Fibroblast of skin of abdomen (primary cell): ENCODE measurements at regions not wholly inside any gene's neighbourhood (a gene's known extent, or its start where the extent isn't known, plus 50 kb on each side); places are given as distances from the start of the nearest gene placed in this dataset.

Experiments used
- DNase-seq: peaks from one replicate; pipeline ENCODE4 v3.0.0-alpha.2; 2013

DNA sequence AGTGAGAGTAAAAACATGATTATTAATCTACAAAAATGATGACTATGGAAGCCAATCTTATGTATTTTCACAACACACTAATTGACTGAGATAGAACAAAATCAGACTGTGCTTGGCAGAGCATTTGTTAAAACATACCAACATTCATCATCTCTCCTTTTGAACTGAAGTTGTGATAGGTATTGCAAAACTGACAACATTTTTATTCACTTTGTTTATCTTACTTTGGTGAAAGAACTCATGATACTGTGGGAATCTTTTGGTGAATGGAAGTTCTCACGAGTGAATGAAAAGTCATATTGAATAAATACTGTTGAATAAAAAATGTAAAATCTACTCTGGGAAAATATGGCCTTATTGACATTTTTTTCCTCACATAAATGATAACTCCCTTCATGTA lies 1430.2 kb upstream of the PIK3C3 start:
- DNase-seq, result no peak

DNA sequence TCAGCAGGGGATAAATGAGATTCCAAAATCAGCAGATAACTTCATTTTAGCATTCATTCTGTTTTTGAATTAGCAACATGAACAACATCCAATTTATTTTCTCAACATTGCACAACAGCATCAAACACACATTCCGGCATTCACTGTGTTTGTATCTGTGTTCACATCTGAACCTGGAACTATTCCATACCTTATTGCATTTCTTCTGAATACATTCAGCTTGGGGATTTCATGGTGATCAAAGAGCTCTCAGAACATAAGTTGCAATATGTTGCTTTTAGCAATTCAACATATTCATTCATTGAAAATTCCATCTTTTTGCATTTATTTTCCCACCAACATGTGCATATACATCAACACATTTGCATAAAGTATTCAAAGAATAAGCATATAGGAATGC lies 1431.7 kb upstream of the PIK3C3 start:
- no peak for DNase-seq

DNA sequence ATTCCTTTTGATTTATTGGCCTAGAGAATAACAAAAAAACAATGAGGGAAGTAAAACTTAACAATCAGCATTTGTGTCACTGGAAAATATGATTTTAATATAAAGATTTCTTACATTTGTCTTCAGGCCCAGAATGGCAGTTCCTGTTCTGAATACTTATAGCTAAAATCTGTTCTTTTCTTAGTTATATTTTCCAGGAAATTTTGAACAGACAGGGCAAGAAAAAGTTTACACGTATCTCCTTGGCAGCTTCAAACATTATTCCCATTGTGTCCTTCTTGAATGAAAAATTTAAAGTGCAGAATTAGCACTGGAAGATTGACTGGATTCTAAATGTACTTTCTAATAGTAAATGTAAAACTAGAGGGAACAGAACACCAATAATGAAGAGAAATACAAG lies 1454.0 kb upstream of the PIK3C3 start:
- no peak for DNase-seq

DNA sequence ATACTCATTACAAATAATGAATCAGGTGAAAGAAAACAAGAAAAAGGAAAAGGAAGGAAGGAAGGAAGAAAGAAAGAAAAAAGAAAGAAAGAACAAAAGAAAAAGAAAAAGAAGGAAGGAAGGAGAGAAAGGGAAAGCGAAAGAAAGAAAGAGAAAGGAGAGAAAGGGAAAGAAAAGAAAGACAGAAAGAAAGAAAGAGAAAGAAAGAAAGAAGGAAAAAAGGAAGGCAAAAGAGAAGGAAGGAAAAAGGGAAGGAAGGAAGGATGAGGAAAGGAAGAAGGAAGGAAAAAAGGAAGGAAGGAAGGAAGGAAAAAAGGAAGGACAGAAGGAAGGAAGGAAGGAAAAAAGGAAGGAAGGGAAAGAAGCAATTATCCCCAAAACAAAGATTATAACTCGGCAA lies 1460.4 kb upstream of the PIK3C3 start:
- no peak for DNase-seq

DNA sequence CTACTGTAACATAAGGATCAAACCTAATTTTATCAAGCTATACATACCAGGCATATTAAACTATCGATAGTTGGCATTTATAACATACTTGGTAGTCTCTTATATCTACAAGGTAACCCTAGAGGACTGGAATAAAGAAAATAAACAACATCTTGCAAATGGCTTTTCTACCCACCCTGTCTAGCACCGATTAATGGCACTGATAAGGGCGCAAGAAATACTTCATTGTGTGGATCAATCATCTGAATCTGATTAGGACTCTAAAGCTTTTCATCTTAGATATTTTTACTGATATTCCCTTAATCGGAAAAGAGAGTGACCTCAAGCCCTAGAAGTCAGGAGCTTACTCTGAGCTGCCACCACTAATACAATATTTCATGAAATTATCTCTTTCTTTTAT lies 1461.7 kb upstream of the PIK3C3 start:
- DNase-seq, result no peak

DNA sequence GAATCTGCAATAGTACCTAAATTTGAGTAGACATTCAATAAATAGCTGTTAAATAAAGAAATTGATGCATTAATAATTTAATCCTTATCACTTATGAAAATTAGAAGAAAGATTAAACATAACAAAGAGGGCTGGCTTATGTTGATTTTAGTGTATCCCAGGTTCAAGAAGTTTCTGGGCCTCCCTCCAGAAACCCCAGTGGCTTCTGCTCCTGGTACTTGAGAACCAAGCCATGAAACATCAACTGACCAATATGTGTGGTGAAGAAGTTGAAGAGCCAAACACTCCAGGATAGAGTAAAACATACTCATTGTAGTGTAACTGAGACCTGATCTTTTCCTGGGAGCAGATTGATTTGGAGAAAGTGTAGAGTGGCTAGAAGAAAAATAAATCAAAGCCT lies 1465.7 kb upstream of the PIK3C3 start:
- no peak for DNase-seq

DNA sequence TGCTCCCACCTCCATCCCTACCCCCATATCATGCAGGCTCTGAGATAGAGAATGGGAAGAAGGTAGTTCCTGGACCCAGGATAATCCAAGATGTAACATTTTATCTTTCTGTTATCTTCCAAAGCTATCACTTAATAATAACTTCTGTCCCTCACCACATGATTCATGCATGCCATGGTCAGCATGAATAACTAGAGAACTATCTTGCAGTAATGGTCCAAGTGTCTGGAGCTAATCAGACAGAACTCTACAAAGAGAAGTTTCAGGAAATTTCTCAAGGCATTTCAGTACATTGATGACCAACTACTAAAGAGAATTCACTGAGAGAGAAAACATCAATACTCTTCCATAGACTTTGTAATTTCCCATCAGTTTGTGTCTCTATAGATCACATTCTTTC lies 1469.7 kb upstream of the PIK3C3 start:
- DNase-seq, result peak; percentile 80

DNA sequence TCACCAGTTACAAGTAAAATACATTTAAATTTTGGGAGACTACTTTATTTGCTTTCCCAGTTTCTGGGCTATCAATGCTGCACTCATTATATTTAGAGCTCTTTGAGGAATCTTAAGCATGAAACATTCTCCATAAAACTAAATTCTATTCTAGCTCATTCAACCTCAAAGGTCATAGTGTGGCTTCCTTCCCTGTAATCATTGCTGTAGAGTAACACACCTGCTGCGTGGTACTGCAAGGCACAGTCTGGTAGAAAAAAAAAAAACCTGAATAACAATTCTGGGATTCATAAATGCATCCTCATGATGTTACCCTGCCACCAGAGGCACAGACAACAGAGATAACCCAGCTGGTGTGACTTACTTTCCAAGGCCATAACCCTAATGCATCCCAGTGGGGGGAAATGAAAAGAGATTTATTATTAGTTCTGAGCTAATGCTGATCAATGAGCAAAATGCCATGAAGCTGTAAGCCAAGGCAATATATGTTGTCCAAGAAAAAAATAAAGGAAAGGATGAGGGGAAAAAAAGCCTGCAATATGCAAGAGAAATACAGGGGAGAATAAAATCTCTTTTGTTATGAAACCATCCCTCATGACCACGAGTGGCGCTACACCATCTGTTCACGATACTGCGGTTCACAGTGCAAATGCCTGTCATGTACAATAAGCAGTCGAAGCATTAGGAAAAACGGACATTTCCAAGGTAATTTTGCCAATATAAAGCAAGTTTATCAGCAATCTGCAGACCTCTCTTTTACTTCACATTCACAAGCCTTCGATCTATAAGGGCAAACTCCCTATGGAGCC lies 1481.6 kb upstream of the PIK3C3 start:
- no peak for DNase-seq

DNA sequence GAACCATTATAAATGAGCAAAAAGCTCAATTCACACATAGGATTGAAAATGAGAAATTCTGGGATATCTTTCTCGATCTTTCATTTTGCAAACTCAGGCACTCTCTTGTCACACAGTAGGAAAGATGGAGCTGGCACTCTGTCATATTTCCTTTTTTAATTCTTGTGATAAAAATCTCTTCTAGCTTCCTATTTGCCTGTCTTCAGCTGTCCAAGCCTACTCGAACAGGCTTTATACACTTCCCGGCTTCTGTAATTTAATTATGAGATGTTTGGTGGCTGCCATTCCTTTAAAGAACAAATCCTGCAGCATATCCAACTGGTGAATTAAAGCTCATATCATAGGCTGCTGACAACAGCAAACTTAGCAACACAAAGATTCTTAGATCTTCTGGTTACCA lies 1484.3 kb upstream of the PIK3C3 start:
- no peak for DNase-seq

DNA sequence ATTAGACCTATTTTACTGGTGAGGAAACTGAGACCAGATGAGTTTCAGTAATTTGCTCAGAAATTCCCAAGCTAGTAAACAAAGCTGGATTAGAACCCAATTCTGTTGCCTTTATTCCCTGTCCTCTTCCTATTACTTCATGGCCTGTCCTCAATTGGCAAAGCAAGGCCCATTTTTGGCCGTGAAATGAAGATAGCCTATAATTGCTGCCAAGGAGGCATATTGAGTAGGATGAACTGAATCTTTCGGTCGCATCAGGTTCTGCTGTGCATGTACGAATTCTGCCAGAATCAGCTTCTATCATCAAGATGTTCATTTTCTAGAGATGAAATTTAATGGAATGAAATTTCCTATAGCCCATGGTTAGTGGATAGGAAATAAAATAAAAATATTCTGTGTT lies 1485.2 kb upstream of the PIK3C3 start:
- DNase-seq, result no peak

DNA sequence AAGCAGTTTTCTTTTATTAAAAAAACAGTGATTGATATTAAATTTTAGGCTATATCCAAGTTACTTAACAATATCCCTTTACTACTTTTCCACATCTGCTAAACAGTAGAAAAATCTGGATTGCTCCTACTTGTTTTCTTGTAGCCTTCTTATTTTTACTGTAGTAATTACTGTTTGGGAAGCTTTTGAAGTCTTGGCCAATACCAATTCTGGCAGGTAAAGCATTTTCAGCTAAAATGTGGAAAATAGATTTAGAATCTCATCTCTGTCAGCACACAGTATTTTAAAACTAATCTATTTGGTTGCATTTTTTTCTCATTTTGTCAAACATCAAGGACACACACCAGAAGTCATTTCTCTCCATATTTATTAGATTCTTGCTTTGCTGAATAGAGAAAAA lies 1485.7 kb upstream of the PIK3C3 start:
- DNase-seq, result no peak

DNA sequence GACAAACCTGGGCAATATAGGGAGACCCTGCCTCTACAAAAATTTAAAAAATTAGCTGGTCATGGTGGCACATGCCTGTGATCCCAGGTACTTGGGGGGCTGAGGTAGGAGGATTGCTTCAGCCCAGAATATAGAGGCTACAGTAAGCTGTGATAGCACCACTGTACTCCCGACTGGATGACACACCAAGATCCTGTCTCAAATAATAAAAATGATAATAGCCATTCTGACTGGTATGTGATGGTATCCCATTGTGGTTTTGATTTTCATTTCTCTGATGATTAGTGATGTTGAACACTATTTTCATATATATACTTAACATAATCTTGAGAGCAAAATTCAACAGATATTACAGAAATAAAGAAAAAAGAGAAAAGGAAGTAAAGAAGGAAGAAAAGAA lies 1491.0 kb upstream of the PIK3C3 start:
- DNase-seq, result no peak

DNA sequence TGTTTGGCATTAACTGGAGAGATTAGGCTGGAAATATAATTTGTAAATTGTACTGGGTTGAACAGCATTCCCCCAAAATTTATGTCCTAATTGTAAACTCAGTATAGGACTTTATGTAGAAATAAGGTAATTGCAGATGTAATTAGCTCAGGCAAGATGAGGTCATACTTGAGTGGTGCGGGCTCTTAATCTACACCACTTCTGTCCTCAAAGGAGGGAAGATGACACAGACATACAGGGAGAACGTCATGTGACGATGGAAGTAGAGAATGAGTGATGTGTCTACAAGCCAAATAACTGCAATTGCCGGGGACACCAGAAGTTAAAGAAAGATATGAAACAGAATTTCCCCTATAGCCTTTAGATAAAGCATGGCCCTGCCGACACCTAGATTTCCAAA lies 1501.1 kb upstream of the PIK3C3 start:
- DNase-seq, result no peak

DNA sequence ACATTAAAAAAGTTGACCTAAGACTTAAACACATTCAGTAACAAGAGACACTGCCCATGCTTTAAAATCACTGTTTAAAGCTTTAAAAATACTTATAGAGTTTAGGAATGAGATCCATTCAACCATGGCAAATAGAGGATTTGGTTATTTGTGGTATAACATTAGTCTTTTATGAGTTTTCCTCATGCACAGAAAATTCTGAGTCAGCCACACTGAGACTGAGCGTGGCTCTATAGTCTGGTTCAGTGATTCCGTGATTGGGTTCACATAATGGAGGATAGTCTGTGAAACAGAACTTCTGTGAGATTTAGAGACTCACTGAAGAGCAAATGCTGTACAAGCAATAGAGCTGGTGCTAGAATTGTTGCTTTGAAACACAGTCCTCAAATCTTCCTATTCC lies 1502.4 kb upstream of the PIK3C3 start:
- no peak for DNase-seq

DNA sequence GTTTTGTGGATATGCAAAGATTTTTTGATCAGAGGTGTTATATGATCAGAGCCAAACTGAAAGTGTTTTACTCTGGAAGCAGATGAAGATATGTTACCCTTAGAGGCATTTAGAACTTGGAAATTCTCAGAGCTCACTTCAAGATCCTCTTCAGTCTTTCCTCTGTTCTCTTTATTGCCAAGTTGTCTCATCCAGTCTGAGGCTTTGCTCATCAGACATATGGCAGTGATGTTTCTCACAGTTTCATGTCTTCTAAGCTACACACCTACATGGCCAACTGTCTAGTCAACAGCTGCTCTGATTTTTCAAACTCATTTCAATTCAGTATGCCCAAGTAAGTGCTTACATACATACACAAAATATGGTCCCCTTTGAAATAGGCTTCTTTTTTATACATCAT lies 1504.3 kb upstream of the PIK3C3 start:
- no peak for DNase-seq

DNA sequence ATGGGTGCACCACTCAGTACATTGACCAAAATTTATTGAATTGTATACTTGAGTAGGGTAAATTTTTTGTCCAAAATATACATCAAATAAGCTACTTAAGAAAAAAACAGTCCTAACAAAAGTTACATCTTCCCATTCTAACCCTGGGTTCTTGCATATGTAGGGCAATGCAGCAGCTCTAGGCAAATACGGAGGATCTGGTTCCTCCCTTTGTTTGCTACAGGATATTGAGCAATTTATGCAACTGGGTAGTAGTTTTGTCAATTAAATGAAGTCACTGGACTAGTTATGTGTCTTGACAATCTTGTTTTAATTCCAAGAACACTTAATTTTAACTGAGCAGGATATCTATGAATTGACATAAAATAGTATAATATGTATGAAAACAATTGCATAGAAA lies 1507.2 kb upstream of the PIK3C3 start:
- no peak for DNase-seq

DNA sequence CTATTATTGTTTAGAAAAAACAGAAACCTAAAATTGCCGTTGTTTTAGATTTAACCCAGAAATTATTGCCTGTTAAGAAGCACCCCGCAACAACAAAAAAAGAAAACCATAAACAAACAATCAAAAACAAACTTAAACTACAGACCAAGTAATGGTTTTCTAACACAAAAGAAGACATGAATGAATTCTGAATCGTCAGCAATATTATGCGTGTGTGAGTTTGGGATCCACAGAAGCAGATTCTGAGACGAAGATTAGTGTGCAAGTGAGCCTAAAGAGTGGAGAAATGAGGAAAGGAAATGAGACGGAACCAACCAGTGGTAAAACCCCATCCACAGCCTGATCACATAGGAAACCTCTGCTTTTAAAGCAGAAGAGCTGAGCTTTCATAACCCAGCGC lies 1514.9 kb upstream of the PIK3C3 start:
- DNase-seq, result no peak

DNA sequence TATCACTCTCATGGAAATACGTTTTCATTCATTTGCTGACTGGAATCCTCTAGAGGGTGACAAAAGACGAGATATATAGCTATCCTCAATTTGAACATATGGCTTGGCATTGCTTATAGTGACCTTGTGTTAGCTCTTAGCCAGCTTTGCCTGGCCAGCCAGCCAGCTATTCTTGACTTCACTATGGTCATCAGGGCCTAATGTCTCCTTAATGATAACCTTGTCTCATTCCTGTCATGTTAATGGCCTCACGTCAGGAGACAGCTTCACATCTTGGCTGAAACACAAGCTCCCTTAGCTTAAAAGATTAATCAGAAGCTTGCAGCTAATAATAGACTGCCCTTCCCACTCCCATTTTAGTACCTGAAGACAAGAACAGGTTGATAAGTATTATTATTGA lies 1517.5 kb upstream of the PIK3C3 start:
- DNase-seq, result peak; percentile 15

DNA sequence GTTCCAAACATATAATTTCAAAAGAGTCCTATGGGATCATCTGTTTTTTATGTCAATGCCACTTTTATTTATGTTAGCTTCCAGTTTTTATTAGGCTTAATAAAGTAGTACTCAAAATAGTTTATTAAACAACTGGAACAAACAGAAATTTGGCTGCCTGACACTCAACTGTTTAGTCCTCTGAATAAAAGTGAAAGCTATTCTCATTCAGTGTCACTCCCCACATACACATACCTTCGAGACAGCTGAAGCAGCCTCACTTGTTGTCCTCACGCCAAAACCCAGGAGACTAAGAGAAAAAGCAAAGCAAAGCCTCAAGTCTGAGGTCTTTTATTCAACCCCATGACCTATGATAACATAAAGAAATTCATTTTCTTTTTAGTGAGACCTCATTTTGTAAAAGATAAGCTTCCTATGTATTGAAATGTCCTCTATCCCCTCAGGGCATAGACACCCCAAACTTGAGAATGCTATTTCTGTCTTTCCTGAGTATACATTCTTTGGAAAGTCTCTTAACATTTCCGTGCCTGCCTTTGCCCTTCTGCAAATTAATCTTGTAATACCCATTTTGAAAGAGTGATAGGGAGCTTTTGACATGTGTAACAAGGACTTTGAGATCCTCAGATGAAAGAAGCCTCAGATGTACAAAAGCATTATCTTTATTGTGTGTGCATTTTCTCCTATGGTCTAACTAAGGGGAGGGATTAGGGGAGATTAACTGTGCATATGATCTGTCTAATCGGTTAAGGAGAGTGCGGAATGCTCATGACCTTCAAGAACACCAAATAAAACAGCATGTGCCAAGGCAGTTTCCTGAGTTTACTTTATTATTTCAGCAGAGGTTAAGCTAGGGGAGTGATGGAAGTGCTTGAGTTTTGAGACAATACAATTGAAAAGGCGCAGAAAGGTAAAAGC lies 1523.7 kb upstream of the PIK3C3 start:
- DNase-seq, result no peak

DNA sequence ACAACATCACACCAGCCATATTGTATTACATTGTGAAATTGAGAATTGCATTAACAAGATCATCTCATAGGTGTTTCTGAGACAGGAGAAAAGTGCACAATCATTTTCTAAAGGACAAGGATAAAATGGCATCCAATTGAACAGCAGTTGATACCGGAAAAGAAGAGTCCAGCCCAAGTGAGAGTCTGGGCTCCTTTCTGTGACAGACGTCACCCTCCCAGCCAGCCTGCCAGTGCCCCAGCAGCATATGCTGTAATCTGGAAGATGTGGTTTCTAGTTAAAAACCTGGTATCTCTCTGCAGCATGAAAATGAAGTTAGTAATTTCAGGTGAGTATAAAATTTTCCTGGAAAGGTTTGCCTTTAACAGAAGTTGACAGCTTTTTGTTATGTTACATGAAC lies 1531.7 kb upstream of the PIK3C3 start:
- DNase-seq, result no peak

DNA sequence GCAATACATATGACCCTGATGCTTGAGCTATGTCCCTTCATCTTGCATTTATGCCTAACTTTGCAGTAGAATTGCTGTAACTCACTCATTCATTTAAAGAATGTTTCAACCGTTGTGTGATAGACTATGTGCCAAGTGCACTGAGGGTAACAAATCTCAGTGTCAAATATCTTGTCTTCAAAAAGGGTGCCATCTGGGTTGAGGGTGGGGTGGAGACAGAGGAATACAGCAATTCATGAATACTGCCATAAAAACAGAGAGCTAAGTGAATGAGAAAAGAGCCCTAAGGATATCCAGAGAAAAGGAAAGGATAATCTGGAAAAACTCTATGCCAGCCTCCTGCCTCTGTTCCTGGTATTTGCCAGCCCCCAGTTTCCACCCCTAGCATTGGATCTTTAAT lies 1534.4 kb upstream of the PIK3C3 start:
- no peak for DNase-seq

DNA sequence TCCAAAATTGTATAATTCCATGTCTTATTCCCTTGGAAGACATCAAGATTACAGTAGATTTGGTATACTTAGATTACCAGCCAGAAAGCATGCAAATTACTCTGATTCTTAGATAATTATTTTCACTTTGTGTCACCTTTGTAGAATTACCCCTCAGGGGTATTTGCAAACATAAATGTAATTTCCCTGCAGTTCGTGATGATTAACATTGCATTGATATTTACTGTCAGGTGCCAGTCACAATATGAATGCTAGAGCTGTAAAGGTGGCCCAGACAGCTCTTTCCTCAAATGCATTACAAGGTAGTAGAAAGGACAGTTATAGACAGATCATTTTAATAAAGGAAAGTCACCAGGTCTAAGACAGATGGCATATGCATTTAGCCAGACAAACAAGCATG lies 1537.5 kb upstream of the PIK3C3 start:
- no peak for DNase-seq

DNA sequence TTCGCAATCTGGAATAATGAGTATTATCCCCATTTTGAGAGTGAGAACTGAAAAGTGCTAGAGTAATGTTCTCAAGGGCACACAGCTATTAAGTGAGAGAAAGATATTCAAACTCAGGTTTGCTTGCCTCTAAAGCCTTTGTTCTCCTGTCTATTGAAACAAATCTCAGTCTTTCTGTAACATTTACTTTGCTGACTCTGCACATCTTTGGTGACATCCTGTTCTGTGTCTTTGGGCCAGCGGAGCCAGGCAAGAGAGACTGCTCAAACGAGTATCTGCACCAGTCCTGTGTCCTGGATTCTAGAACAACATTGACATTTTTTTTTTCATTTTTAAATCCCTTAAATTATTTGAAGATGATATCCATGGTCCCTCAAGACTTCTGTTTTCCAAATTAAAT lies 1539.2 kb upstream of the PIK3C3 start:
- DNase-seq, result no peak

DNA sequence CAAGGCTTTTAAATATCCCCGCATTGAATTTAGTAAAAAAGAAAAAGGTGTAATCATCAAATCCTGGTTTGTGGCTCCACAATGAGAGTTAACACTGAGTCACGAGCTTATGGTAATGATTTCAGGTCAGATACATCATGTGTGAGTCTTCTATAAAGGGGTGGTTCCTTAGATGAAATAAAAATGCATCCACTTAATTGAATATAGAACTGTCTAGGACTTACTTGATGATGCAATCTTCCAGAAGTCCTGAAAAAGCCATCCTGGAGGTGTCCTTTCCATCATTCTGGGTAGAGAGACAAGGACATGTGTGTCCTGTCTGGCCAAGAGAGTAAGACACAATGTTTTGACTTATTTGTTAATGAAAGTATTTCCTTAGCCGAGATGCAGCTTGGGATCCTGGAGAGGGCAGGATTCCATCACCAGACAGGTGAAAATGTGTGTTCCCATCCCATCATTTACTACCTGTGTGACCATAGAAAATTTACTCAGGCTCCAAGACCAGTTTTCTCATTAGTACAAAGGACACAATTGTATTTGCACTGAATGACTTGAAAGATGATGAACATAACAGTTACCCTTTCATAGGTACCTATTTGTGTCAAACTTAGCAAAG lies 1539.8 kb upstream of the PIK3C3 start:
- no peak for DNase-seq
